Ishikawa (cell line): ENCODE measurements at regions not wholly inside any gene's neighbourhood (a gene's known extent, or its start where the extent isn't known, plus 50 kb on each side); places are given as distances from the start of the nearest gene placed in this dataset.

Experiments used
- CEBPB ChIP-seq: IDR thresholded peaks from 2 replicates; pipeline ENCODE4 v1.6.1; 2012
- CREB1 ChIP-seq: IDR thresholded peaks from 2 replicates; pipeline ENCODE4 v1.6.1; 2012; ENCODE audit warnings: low read depth
- EGR1 ChIP-seq: IDR thresholded peaks from 2 replicates; pipeline ENCODE4 v1.6.1; 2012
- EP300 ChIP-seq: IDR thresholded peaks from 2 replicates; pipeline ENCODE4 v1.6.1; 2012; ENCODE audit warnings: borderline replicate concordance
- FOXM1 ChIP-seq: IDR thresholded peaks from 2 replicates; pipeline ENCODE4 v1.6.1; 2012; ENCODE audit warnings: low read depth, borderline replicate concordance
- MAX ChIP-seq: IDR thresholded peaks from 2 replicates; pipeline ENCODE4 v1.6.1; 2012
- NFIC ChIP-seq: IDR thresholded peaks from 2 replicates; pipeline ENCODE4 v1.6.1; 2012
- RAD21 ChIP-seq: IDR thresholded peaks from 2 replicates; pipeline ENCODE4 v1.6.1; 2012; ENCODE audit warnings: low read depth
- REST ChIP-seq: IDR thresholded peaks from 2 replicates; pipeline ENCODE4 v1.6.1; 2012; ENCODE audit warnings: low read depth, mild to moderate bottlenecking
- TAF1 ChIP-seq: IDR thresholded peaks from 2 replicates; pipeline ENCODE4 v1.6.1; 2012; ENCODE audit warnings: low read depth, mild to moderate bottlenecking
- TCF12 ChIP-seq: IDR thresholded peaks from 2 replicates; pipeline ENCODE4 v1.6.1; 2012; ENCODE audit warnings: low read depth
- TEAD4 ChIP-seq: IDR thresholded peaks from 2 replicates; pipeline ENCODE4 v1.6.1; 2012
- USF1 ChIP-seq: IDR thresholded peaks from 2 replicates; pipeline ENCODE4 v1.6.1; 2012
- YY1 ChIP-seq: IDR thresholded peaks from 2 replicates; pipeline ENCODE4 v1.6.1; 2012; ENCODE audit warnings: low read depth
- ZBTB7A ChIP-seq: IDR thresholded peaks from 2 replicates; pipeline ENCODE4 v1.6.1; 2012; ENCODE audit warnings: low read depth

GRCh38 chr7:420142-421093 lies 99.2 kb downstream of the PDGFA start:
- no peak for TF ChIP-seq TEAD4
- no peak for TF ChIP-seq CEBPB
- TF ChIP-seq CREB1, result no peak
- no peak for TF ChIP-seq USF1
- TF ChIP-seq REST, result no peak

- TF ChIP-seq NFIC (no peak; the same call in 1 of the 2 replicates), CEBPB (no peak), EP300 (0 out of 2 replicates have a peak, but pooled peaks have one; percentile 33), MAX (peak; percentile 90), TCF12 (peak; percentile 65; the same call in 1 of the 2 replicates), ZBTB7A (peak; percentile 51), EGR1 (0 out of 2 replicates have a peak, but pooled peaks have one; percentile 20), RAD21 (no peak)
Observed at GRCh38 chr7:421136-421991, 98.3 kb downstream of the PDGFA start.

- TF ChIP-seq MAX (no peak), CREB1 (no peak), NFIC (no peak), FOXM1 (no peak), TEAD4 (no peak), USF1 (no peak), TCF12 (no peak), TAF1 (no peak), ZBTB7A (no peak), YY1 (no peak), EP300 (no peak), EGR1 (no peak), CEBPB (no peak)
Observed at GRCh38 chr7:422191-422885, 97.3 kb downstream of the PDGFA start.

- TF ChIP-seq CREB1 (no peak), YY1 (no peak)
Observed at GRCh38 chr7:422886-423225, 96.8 kb downstream of the PDGFA start.

GRCh38 chr7:423312-424260 lies 96.1 kb downstream of the PDGFA start:
- no peak for TF ChIP-seq RAD21
- no peak for TF ChIP-seq TEAD4
- no peak for TF ChIP-seq CREB1
- TF ChIP-seq EGR1, result no peak
- TF ChIP-seq CEBPB, result no peak
- no peak for TF ChIP-seq MAX
- no peak for TF ChIP-seq USF1
- no peak for TF ChIP-seq EP300
- TF ChIP-seq NFIC, result no peak
- TF ChIP-seq ZBTB7A, result no peak
- TF ChIP-seq TAF1, result no peak
- no peak for TF ChIP-seq REST
- TF ChIP-seq FOXM1, result no peak
- TF ChIP-seq YY1, result no peak
